ENCODE measurements at regions not wholly inside any gene's neighbourhood (a gene's known extent, or its start where the extent isn't known, plus 50 kb on each side); places are given as distances from the start of the nearest gene placed in this dataset.
A peak's percentile ranks its signal among the peaks of the same experiment; 100 is the strongest.

DNA sequence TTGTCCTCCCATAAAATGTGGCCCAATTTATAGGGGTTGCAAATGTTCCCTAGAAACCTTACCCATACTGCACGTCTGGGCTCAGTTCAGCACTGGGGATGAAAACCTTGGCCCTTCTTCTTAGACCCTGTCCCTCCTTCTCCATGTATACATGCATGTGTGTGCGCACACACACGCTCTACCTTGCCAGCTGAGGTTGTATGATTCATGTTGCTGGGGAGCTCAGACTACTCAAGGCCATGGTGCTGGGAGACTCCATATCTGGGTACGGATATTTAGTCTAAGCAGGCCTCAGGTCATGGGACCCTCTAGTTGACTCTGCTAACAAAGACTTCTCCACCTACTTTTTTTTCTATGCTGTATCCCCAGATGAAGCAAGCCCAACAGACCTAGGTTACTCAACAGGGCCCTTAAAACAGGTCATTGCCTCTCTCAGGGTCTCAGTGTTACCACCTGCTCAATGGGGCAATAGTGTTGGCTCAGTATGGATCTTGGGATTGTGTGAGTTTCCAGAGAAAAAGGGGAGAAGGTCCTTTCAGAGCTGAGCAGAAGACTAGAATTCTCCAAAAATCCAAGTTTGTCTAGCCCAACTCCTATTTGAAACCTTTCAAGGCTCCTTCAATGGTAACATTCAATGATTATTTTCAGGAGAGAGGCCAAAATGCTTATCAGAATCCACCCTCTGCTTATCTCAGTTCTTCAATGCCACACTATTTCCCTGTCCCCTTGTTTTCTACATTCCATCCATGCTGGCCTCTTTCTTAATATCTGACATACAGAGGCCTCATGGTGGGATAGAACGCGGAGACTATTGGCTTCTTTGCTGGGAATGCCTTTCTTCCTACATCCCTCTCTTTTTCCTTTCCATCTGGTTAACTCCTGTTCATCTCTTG lies 123.6 kb upstream of the PITX1 start (continued):
- TF ChIP-seq, protein P1, sequence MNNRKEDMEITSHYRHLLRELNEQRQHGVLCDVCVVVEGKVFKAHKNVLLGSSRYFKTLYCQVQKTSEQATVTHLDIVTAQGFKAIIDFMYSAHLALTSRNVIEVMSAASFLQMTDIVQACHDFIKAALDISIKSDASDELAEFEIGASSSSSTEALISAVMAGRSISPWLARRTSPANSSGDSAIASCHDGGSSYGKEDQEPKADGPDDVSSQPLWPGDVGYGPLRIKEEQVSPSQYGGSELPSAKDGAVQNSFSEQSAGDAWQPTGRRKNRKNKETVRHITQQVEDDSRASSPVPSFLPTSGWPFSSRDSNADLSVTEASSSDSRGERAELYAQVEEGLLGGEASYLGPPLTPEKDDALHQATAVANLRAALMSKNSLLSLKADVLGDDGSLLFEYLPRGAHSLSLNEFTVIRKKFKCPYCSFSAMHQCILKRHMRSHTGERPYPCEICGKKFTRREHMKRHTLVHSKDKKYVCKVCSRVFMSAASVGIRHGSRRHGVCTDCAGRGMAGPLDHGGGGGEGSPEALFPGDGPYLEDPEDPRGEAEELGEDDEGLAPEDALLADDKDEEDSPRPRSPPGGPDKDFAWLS (CRISPR knock-in tag; IDR thresholded peaks at IDR 0.05; ENCODE audit: borderline replicate concordance) = no peak
- TF ChIP-seq ZNF326 (CRISPR knock-in tag; IDR thresholded peaks at IDR 0.05; ENCODE audit: borderline replicate concordance) = no peak
- TF ChIP-seq ZNF703 (CRISPR knock-in tag; IDR thresholded peaks at IDR 0.05; ENCODE audit: borderline replicate concordance) = no peak
- no peak for TF ChIP-seq GATA4 (IDR thresholded peaks at IDR 0.05; ENCODE audit: borderline replicate concordance, low read depth)
- no peak for TF ChIP-seq TBP (CRISPR knock-in tag; IDR thresholded peaks at IDR 0.05)
- no peak for TF ChIP-seq ZNF558 (CRISPR knock-in tag; IDR thresholded peaks at IDR 0.05; ENCODE audit: borderline replicate concordance)
- TF ChIP-seq, protein P2, sequence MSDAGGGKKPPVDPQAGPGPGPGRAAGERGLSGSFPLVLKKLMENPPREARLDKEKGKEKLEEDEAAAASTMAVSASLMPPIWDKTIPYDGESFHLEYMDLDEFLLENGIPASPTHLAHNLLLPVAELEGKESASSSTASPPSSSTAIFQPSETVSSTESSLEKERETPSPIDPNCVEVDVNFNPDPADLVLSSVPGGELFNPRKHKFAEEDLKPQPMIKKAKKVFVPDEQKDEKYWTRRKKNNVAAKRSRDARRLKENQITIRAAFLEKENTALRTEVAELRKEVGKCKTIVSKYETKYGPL (CRISPR knock-in tag; IDR thresholded peaks at IDR 0.05) = no peak
- TF ChIP-seq RBAK (CRISPR knock-in tag; IDR thresholded peaks at IDR 0.05) = no peak
- TF ChIP-seq PRPF4 (IDR thresholded peaks at IDR 0.05; ENCODE audit: low read depth, low read length, poor library complexity, severe bottlenecking) = no peak
- no peak for TF ChIP-seq ZNF75D (CRISPR knock-in tag; IDR thresholded peaks at IDR 0.05; ENCODE audit: borderline replicate concordance)
- TF ChIP-seq ZNF124 (CRISPR knock-in tag; IDR thresholded peaks at IDR 0.05) = 0 out of 2 replicates have a peak, but pooled peaks have one; percentile 71
- TF ChIP-seq ZKSCAN5 (CRISPR knock-in tag; IDR thresholded peaks at IDR 0.05) = no peak
- no peak for TF ChIP-seq TCF12 (IDR thresholded peaks at IDR 0.05)
- no peak for TF ChIP-seq TCF12 (CRISPR knock-in tag; IDR thresholded peaks at IDR 0.05)
- TF ChIP-seq ZNF670 (CRISPR knock-in tag; IDR thresholded peaks at IDR 0.05; ENCODE audit: borderline replicate concordance) = no peak
- no peak for TF ChIP-seq TCF7L2 (IDR thresholded peaks at IDR 0.05; ENCODE audit: low read depth, low read length)
- TF ChIP-seq TP53 (CRISPR knock-in tag; conservative IDR thresholded peaks at IDR 0.05) = no peak
- TF ChIP-seq ZNF382 (CRISPR knock-in tag; IDR thresholded peaks at IDR 0.05; ENCODE audit: borderline replicate concordance) = no peak
- TF ChIP-seq SSRP1 (CRISPR knock-in tag; IDR thresholded peaks at IDR 0.05) = no peak
- TF ChIP-seq, protein P3, sequence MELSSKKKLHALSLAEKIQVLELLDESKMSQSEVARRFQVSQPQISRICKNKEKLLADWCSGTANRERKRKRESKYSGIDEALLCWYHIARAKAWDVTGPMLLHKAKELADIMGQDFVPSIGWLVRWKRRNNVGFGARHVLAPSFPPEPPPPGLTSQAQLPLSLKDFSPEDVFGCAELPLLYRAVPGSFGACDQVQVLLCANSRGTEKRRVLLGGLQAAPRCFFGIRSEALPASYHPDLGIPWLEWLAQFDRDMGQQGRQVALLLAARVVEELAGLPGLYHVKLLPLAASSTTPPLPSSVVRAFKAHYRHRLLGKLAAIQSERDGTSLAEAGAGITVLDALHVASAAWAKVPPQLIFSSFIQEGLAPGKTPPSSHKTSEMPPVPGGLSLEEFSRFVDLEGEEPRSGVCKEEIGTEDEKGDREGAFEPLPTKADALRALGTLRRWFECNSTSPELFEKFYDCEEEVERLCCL (CRISPR knock-in tag; IDR thresholded peaks at IDR 0.05; ENCODE audit: borderline replicate concordance) = no peak
- no peak for TF ChIP-seq HDAC6 (IDR thresholded peaks at IDR 0.05; ENCODE audit: low read depth, low read length)
- TF ChIP-seq NR2F1 (CRISPR knock-in tag; IDR thresholded peaks at IDR 0.05) = no peak
- no peak for TF ChIP-seq KLF9 (CRISPR knock-in tag; IDR thresholded peaks at IDR 0.05; ENCODE audit: low read depth)
- no peak for TF ChIP-seq FOSL1 (CRISPR knock-in tag; IDR thresholded peaks at IDR 0.05; ENCODE audit: borderline replicate concordance)
- no peak for TF ChIP-seq TBL1XR1 (IDR thresholded peaks at IDR 0.05; ENCODE audit: borderline replicate concordance, low read length, partially characterized antibody)
- TF ChIP-seq WIZ (CRISPR knock-in tag; IDR thresholded peaks at IDR 0.05) = no peak
- TF ChIP-seq TARDBP (CRISPR knock-in tag; IDR thresholded peaks at IDR 0.05) = no peak
- TF ChIP-seq SPEN (CRISPR knock-in tag; IDR thresholded peaks at IDR 0.05; ENCODE audit: low read depth) = no peak

Data from HepG2 (cell line).